Kidney (tissue), 13 donors: ENCODE measurements at regions not wholly inside any gene's neighbourhood (a gene's known extent, or its start where the extent isn't known, plus 50 kb on each side); places are given as distances from the start of the nearest gene placed in this dataset.
"Not testable (repeated sequence)": the region's sequence is repeated elsewhere in the genome, so short reads cannot be mapped to it uniquely, and the experiment has no call there.

ENCODE experiments used
- DNase-seq, 5 donors: peaks; one replicate each; pipeline ENCODE4 v3.0.0-alpha.2; 2013 to 2020
- FAIRE-seq: peaks from 2 replicates; lab custom pipeline; 2012; peaks lifted over from hg19 to GRCh38; lab: Jason Lieb, UNC
- H3K27ac ChIP-seq, 2 donors: one replicate each; pipeline ENCODE4 v1.7.0; 2013; ENCODE audit warnings: low read depth in 2 of 2, low read length in 2 of 2, inconsistent platforms in 1 of 2
- H3K27me3 ChIP-seq: one replicate; pipeline ENCODE4 v1.7.1; 2013; ENCODE audit warnings: low read length, inconsistent platforms; ENCODE audit not compliant: control insufficient read depth, insufficient read depth
- H3K36me3 ChIP-seq, 3 donors: one replicate each; pipeline versions ENCODE4 v1.7.0 to v1.7.1; 2013; ENCODE audit warnings: low read length in 3 of 3, control low read depth in 1 of 3, inconsistent platforms in 1 of 3; ENCODE audit not compliant: insufficient read depth in 3 of 3, control insufficient read depth in 2 of 3
- H3K4me1 ChIP-seq, 3 donors: one replicate each; pipeline versions ENCODE4 v1.7.0 to v1.7.1; 2013; ENCODE audit warnings: low read length in 3 of 3, inconsistent platforms in 1 of 3, low read depth in 1 of 3; ENCODE audit not compliant: control insufficient read depth in 2 of 3, insufficient read depth in 2 of 3
- H3K4me3 ChIP-seq, 3 donors: one replicate each; pipeline versions ENCODE4 v1.7.0 to v1.8.1; 2013; ENCODE audit warnings: low read length in 3 of 3, control low read depth in 1 of 3, inconsistent platforms in 1 of 3
- H3K9ac ChIP-seq, 3 donors: one replicate each; pipeline versions ENCODE4 v1.7.0 to v1.7.1; 2013; ENCODE audit warnings: low read length in 3 of 3, control low read depth in 1 of 3, inconsistent platforms in 1 of 3
- H3K9me3 ChIP-seq, 3 donors: one replicate each; pipeline versions ENCODE4 v1.7.0 to v1.7.1; 2013; ENCODE audit warnings: low read length in 3 of 3, control low read depth in 1 of 3, inconsistent platforms in 1 of 3; ENCODE audit not compliant: control insufficient read depth in 2 of 3, insufficient read depth in 1 of 3
- CTCF ChIP-seq: IDR thresholded peaks from 3 replicates; pipeline ENCODE4 v1.5.1; 2012; ENCODE audit warnings: mild to moderate bottlenecking, moderate library complexity, borderline replicate concordance; ENCODE audit not compliant: insufficient read depth; ENCODE audit errors: extremely low read depth
- intact Hi-C: fragments of 100-400 bp; cut with DNase I; formaldehyde crosslinking; loops from one replicate; pipeline ENCODE4 v1.11.1; 2022
- donor health status: control.
- donor health status: control.
- donor health status: control.
- donor health status: control.
- donor health status: control.
- donor health status: DM: yes; HTN: yes; CAD: no.
- donor health status: Normal renal cell carcinoma (clear cell type).

DNA sequence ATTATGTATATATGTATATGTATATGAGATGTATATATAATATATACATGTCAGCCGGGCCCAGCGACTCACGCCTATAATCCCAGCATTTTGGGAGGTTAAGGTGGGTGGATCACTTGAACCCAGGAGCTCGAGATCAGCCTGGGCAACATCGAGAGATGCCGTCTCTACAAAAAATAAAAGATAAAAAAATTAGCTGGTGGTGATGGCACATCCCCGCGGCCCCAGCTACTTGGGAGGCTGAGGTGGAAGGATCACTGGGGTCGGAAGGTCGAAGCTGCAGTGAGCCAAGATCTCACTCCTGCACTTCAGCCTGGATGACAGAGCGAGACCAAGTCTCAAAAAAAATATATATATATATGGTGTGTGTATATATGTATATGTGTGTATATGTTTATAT is 4750.3 kb upstream of the OR11H1 start:
- H3K4me1 ChIP-seq, DNase-seq, H3K27ac ChIP-seq, H3K4me3 ChIP-seq, H3K36me3 ChIP-seq, H3K27me3 ChIP-seq, H3K9ac ChIP-seq, intact Hi-C loops, FAIRE-seq: not testable (repeated sequence)
- peaks cover 0 to 21% (median 0%) of the 10 kb centered on the region in 3 donors for H3K9me3 ChIP-seq

- H3K9ac ChIP-seq: no peak overlapping the region
- no peak for FAIRE-seq
- intact Hi-C loops: no loop called here
- H3K27ac ChIP-seq: no peak overlapping the region
- no peaks in the 10 kb centered on the region for H3K36me3 ChIP-seq
- no peak for DNase-seq
- no peaks in the 10 kb centered on the region for H3K4me1 ChIP-seq
- no peaks in the 10 kb centered on the region for H3K27me3 ChIP-seq
- no peak for TF ChIP-seq CTCF
- H3K4me3 ChIP-seq: no peak overlapping the region
- H3K9me3 ChIP-seq: peaks cover 0 to 21% (median 0%) of the 10 kb centered on the region in 3 donors
Observed at GRCh38 chr22:10778296-10778814, 4749.6 kb upstream of the OR11H1 start.

DNA sequence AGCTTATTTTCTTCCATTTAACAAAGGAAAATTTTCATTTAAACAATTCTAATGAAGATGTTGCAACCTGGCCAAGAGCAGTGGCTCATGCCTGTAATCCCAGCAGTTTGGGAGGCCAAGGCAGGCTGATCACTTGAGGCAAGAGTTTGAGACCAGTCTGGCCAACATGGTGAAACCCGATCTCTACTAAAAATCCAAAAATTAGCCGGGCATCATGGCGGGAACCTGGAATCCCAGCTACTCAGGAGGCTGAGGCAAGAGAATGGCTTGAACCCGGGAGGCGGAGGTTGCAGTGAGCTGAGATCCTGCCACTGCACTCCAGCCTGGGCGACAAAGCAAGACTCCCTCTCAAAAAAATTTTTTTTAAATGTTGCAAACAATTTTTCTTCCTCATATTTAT is 4748.8 kb upstream of the OR11H1 start:
- H3K27ac ChIP-seq, H3K36me3 ChIP-seq, intact Hi-C loops: not testable (repeated sequence)

GRCh38 chr22:10780281-10780680 is 4747.7 kb upstream of the OR11H1 start:
- Histone ChIP-seq H3K9ac (no peak overlapping the region), H3K27me3 (no peaks in the 10 kb centered on the region), H3K4me1 (no peaks in the 10 kb centered on the region), H3K4me3 (no peak overlapping the region), H3K9me3 (peaks cover 0 to 21% (median 0%) of the 10 kb centered on the region in 3 donors), H3K36me3 (no peaks in the 10 kb centered on the region), H3K27ac (no peak overlapping the region)
- no peak for TF ChIP-seq CTCF
- FAIRE-seq: no peak
- no peak for DNase-seq
- intact Hi-C loops: no loop called here

More for the DNA sequence above, 4748.8 kb upstream of the OR11H1 start:
- not testable (repeated sequence) for H3K9ac ChIP-seq, DNase-seq, FAIRE-seq, H3K27me3 ChIP-seq, H3K4me1 ChIP-seq, H3K4me3 ChIP-seq
- H3K9me3 ChIP-seq: peaks cover 0 to 21% (median 0%) of the 10 kb centered on the region in 3 donors
